NCI-H345 (cell line): ENCODE measurements at regions not wholly inside any gene's neighbourhood (a gene's known extent, or its start where the extent isn't known, plus 50 kb on each side); places are given as distances from the start of the nearest gene placed in this dataset.

Experiments
- DNase-seq: peaks from one replicate; lab custom pipeline; 2025; lab: John Stamatoyannopoulos, UW

DNA sequence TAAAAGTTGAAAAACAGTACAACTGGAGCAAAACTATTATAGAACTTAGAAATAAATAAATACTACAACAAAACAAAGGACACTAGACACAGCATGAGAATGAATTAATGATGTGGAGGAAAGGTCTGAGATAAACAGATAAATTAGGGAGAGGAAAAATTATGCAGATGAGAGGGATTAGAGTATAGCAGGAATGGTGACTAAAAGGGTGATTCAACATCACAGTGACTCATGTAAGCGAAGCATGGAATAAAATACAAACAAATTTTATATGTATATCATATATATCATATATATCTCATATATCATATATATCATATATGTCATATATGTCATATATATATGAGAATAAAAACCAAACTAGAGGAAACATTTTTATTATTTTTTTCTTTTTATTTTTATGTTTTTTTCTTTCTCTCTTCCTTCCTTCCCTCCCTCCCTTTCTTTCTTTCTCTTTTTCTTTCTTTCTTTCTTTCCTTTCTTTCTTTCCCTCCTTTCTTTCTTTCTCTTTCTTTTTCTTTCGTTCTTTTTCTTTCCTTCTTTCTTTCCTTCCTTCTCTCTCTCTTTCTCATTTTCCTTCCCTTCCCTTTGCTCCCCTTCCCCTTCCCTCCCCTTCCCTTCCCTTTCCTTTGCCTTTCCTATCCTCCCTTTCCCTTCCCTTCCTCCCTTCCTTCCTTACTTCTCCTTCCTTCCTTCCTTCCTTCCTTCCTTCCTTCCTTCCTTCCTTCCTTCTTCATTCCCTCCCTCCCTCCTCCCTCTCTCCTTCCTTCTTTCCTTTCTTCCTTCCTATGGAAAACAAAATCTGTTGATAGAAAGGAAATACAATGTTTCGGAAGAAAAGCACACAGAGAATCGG, 1014.6 kb downstream of the GRIK2 start:
- no peak for DNase-seq

GRCh38 chr6:102405860-102406259, 1012.4 kb downstream of the GRIK2 start:
- no peak for DNase-seq

DNA sequence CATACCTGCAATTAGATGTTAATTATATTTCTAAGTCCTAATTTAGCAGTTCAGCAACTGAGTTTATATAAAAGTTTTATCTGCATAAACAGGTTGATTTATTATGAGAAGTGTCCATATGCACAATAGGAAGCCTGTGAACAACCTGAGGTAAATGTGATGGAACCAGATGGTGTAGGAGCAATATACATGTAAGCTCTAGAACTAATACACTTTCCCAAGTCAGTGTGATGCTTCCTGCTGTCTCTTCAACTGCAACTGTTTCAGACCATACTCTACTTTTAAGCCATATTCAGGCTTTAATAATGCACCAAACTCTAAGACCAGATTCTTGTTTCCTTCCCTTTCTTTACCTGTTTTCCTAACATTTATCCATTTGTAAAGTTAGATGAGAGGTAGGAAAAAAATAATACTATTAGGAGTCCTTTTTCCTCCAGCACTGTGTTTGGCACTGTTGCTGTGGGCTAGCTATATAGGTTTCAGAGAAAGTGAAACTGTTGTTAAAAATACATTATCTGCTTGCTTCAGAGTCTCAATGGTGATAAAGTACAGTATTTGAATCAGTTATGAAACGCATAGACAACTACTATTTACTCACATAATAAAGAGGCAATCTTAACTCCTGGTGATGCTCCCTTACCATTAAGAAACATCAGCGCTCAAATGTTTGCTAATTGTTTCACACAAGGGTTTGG, 1009.3 kb downstream of the GRIK2 start:
- no peak for DNase-seq

GRCh38 chr6:102398788-102399390, 1005.4 kb downstream of the GRIK2 start:
- DNase-seq: no peak

GRCh38 chr6:102390541-102390940, 997.0 kb downstream of the GRIK2 start:
- no peak for DNase-seq

DNA sequence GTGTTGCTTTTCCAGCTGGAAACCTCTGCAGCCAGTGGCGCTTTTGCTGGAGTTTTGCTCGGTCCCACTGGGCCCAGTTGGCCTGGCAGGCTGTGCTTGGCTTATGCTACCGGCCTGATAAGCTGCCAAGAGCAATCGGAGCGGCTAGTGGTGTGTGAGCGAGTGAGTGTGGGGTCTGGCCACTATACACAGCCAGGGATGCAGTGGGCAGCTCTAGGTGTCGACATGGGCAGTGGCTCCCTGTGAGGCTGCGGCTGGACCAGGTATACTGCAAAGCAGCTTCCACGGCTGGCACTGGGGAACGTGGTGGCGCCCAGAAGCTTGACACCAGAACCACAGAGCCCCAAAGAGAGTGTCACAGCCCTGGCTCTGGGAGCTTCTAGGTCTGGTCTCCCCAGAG, 996.5 kb downstream of the GRIK2 start:
- DNase-seq: no peak

DNA sequence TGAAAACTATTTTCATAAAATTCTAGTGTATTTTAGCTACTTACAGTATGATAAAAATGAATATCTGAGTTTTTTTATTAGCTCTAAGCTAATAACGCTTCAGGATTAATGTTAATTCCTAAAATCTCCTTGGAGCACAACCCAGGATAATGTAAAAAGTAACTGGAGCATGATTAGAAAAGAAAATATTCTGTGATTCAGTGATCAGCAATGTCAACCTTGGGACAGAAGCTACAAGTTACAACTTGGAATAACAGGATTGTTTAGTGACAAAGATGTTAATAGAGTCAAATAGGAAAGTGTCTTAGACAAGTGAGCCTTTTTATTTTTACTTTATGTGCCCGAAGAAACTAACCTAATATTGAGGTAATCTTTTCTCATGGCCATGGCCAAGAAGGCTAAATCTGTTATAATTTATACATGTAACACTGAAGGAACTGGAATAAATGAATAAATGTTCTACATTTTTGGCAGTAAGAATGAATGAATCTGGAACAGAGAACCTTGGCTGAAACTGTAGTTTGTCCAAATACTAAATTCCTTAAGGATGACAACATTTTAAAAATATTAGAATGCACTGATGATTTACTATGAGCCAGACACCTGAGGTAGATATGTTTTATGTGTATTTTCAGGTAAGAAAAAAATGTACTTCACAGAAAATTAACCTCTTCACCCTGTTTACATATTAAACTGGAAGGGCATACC, 994.0 kb downstream of the GRIK2 start:
- DNase-seq: no peak

DNA sequence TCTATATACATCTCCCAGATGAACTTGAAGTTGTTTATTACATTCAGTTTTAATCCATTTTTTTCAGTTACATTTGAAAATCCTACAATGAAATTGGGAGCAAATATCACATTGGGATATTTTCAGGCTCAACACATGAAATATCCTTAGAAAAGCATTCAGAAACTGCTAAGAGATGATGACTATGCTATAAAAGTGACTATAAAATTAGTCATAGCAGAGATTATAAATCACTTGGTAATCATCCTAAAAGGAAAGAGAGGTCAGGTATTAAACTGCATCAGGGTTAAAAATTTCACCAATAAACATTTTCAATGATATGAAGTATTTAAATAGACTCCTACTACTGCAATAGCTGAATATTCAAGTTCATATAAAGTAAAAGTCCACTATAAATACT, 987.7 kb downstream of the GRIK2 start:
- DNase-seq: no peak

GRCh38 chr6:102356170-102356569, 962.7 kb downstream of the GRIK2 start:
- no peak for DNase-seq

DNA sequence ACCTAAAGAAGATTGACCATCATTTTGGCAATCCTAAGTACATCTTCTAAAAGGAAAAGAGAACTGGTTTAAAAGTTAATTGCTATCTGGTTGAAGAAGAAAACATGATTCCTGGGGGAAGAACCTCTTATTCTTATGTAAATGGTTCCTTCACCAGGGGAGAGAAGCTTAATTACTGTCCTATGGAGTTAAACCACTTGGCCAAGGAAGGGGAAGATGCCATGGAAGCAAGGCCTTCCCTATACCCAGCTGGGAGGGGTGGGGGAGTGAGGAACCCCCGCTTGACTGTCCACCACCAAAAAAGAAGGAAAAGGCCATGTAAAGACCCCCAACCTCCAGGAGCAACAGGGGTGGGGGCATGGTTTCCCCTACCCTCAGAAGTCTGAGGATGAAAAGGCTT, 962.1 kb downstream of the GRIK2 start:
- DNase-seq: no peak

DNA sequence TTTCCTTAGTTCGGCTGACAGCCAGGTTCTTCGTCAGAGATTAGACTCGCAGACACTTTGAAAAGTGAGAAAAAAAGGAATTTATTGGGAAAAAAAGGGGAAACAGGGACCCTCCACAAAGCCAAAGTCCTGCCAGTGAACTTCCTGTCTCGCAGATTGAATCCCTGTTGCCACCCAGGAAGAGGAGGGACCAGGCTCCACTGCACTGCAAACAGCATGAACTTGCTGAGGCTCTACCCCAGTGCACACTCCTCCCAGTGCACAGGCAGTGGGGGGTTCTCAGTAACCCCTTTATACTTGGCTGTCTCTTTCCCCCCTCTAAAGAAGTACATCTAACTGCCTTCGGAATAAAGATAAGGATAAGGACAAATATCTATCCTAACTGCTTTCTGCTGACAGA, 959.0 kb downstream of the GRIK2 start:
- no peak for DNase-seq

DNA sequence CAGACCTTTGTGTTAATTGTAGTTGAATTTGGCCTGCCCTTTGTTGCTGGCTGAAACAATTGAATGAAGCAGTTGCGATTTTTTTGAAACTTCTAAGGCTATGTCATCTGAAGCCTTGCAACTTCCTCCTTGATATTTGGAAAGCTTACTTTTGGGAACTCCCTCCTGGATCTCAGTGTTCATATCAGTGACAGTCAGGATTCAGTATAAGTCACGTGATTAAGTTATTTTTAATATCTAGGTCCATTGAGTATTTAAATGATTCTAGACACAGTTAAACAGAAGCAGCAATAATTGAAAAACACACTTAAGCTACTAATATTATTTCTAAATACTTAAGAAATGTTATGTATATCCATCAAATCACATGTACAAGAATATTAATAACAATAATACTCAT, 951.3 kb downstream of the GRIK2 start:
- DNase-seq: no peak

GRCh38 chr6:102340311-102340710, 946.8 kb downstream of the GRIK2 start:
- no peak for DNase-seq

GRCh38 chr6:102333736-102334135, 940.2 kb downstream of the GRIK2 start:
- DNase-seq: no peak

GRCh38 chr6:102327697-102328225, 934.3 kb downstream of the GRIK2 start:
- DNase-seq: no peak

- no peak for DNase-seq
These were observed 920.2 kb downstream of the GRIK2 start for GRCh38 chr6:102313699-102314098.

- no peak for DNase-seq
These were observed 916.2 kb downstream of the GRIK2 start for GRCh38 chr6:102309700-102310099.

GRCh38 chr6:102300350-102300749, 906.8 kb downstream of the GRIK2 start:
- no peak for DNase-seq

- no peak for DNase-seq
These were observed 904.5 kb downstream of the GRIK2 start for GRCh38 chr6:102298051-102298450.
